ENCODE measurements at regions not wholly inside any gene's neighbourhood (a gene's known extent, or its start where the extent isn't known, plus 50 kb on each side); places are given as distances from the start of the nearest gene placed in this dataset.
"Not testable (repeated sequence)": the region's sequence is repeated elsewhere in the genome, so short reads cannot be mapped to it uniquely, and the experiment has no call there.

- H3K27ac ChIP-seq = peak overlapping the region in 1 of 8 donors; percentile 38
- no peaks in the 10 kb centered on the region for H3K9me3 ChIP-seq
- H3K4me1 ChIP-seq = peaks cover 2 to 79% (median 43%) of the 10 kb centered on the region in 6 donors
- peaks cover 0 to 28% (median 0%) of the 10 kb centered on the region in 6 donors for H3K36me3 ChIP-seq
- no peak for DNase-seq
- H3K27me3 ChIP-seq (replicated peaks in 1 of 7) = no peaks in the 10 kb centered on the region
- WGBS, 5 donors = 81 to 92% (median 90%) methylated on average over 4 of the region's 4 CpGs
- H3K4me3 ChIP-seq = no peak overlapping the region
- intact Hi-C loops (cut with DNase I; ENCODE audit: low total_unique reads) = no loop called here
- TF ChIP-seq POLR2AphosphoS5 (IDR thresholded peaks at IDR 0.05) = no peak
- TF ChIP-seq, protein P1, sequence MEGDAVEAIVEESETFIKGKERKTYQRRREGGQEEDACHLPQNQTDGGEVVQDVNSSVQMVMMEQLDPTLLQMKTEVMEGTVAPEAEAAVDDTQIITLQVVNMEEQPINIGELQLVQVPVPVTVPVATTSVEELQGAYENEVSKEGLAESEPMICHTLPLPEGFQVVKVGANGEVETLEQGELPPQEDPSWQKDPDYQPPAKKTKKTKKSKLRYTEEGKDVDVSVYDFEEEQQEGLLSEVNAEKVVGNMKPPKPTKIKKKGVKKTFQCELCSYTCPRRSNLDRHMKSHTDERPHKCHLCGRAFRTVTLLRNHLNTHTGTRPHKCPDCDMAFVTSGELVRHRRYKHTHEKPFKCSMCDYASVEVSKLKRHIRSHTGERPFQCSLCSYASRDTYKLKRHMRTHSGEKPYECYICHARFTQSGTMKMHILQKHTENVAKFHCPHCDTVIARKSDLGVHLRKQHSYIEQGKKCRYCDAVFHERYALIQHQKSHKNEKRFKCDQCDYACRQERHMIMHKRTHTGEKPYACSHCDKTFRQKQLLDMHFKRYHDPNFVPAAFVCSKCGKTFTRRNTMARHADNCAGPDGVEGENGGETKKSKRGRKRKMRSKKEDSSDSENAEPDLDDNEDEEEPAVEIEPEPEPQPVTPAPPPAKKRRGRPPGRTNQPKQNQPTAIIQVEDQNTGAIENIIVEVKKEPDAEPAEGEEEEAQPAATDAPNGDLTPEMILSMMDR (IDR thresholded peaks at IDR 0.05 in 8 of 11, conservative IDR thresholded peaks at IDR 0.05 in 3 of 11) = no peak
- no peak for TF ChIP-seq POLR2A (IDR thresholded peaks at IDR 0.05)
These were observed 62.2 kb upstream of the RNF38 start for GRCh38 chr9:36462245-36462644.

DNA sequence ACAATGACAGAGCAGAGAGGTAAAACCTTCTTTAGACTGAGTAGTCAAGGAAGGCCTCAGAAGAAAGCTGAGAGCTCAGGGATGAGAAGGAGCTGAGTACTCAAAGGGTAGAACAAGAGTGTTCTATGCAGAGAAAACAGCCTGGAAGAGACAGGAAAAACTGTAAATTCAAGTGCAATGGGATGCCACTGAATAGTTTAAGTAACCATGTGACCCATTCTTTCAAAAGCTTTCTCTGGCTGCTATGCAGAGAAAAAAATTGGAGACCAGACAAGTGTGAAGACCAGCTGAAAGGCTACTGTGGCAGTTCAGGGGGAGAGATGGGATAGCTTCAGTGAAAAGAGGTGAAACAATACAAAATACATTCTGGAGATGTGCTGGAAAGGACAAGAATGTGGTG lies 61.3 kb upstream of the RNF38 start:
- Histone ChIP-seq H3K36me3 (peaks cover 0 to 28% (median 0%) of the 10 kb centered on the region in 6 donors), H3K27ac (peak overlapping the region in 2 of 8 donors; percentile 9 to 38), H3K9me3 (no peaks in the 10 kb centered on the region), H3K4me1 (peaks cover 8 to 82% (median 52%) of the 10 kb centered on the region in 6 donors), H3K27me3 (replicated peaks in 1 of 7) (no peaks in the 10 kb centered on the region), H3K4me3 (no peak overlapping the region)
- intact Hi-C loops (cut with DNase I; ENCODE audit: low total_unique reads) = no loop called here
- no peak for DNase-seq
- TF ChIP-seq POLR2A (IDR thresholded peaks at IDR 0.05) = no peak
- TF ChIP-seq, protein P1 (IDR thresholded peaks at IDR 0.05 in 8 of 11, conservative IDR thresholded peaks at IDR 0.05 in 3 of 11) = no peak
- no peak for TF ChIP-seq POLR2AphosphoS5 (IDR thresholded peaks at IDR 0.05)

- TF ChIP-seq POLR2AphosphoS5 (IDR thresholded peaks at IDR 0.05) = peak in 2 of 3 donors; percentile 44 to 64
- H3K27me3 ChIP-seq (replicated peaks in 1 of 7); H3K9me3 ChIP-seq: not testable (repeated sequence)
- peak overlapping the region in 1 of 8 donors; percentile 40 for H3K4me3 ChIP-seq
- peak; percentile 78 for DNase-seq
- peaks cover 8 to 92% (median 63%) of the 10 kb centered on the region in 6 donors for H3K4me1 ChIP-seq
- intact Hi-C loops (cut with DNase I; ENCODE audit: low total_unique reads) = loop anchor here (5.0 kb wide), 1 partner anchor 51 kb away; no protein-coding TSS in a partner anchor
- peaks cover 0 to 24% (median 0%) of the 10 kb centered on the region in 6 donors for H3K36me3 ChIP-seq
- peak overlapping the region in 7 of 8 donors; percentile 5 to 72 (median 37) for H3K27ac ChIP-seq
- WGBS, 5 donors = 20 to 61% (median 34%) methylated on average over 17 of the region's 17 CpGs
These were observed 58.4 kb upstream of the RNF38 start for GRCh38 chr9:36458430-36458915.

- peaks cover 0 to 24% (median 0%) of the 10 kb centered on the region in 6 donors for H3K36me3 ChIP-seq
- no peaks in the 10 kb centered on the region for H3K27me3 ChIP-seq (replicated peaks in 1 of 7)
- DNase-seq = no peak
- H3K9me3 ChIP-seq = no peaks in the 10 kb centered on the region
- H3K27ac ChIP-seq = peak overlapping the region in 6 of 8 donors; percentile 5 to 72 (median 48)
- H3K4me3 ChIP-seq = peak overlapping the region in 1 of 8 donors; percentile 40
- intact Hi-C loops (cut with DNase I; ENCODE audit: low total_unique reads) = loop anchor here (5.0 kb wide), 1 partner anchor 51 kb away; no protein-coding TSS in a partner anchor
- H3K4me1 ChIP-seq = peaks cover 8 to 88% (median 63%) of the 10 kb centered on the region in 6 donors
- 54 to 66% (median 62%) methylated on average over 7 of the region's 7 CpGs for WGBS, 5 donors
- no peak for TF ChIP-seq POLR2A (IDR thresholded peaks at IDR 0.05)
- TF ChIP-seq, protein P1 (IDR thresholded peaks at IDR 0.05 in 8 of 11, conservative IDR thresholded peaks at IDR 0.05 in 3 of 11) = no peak
- peak in 1 of 3 donors; percentile 77 for TF ChIP-seq POLR2AphosphoS5 (IDR thresholded peaks at IDR 0.05)
These were observed 57.9 kb upstream of the RNF38 start for GRCh38 chr9:36457836-36458429.

Data from spleen (tissue), 11 donors.